ENCODE measurements at regions not wholly inside any gene's neighbourhood (a gene's known extent, or its start where the extent isn't known, plus 50 kb on each side); places are given as distances from the start of the nearest gene placed in this dataset.

GRCh38 chr18:39724652-39725051 lies 2159.1 kb upstream of the CELF4 start:
- Mint-ChIP-seq H3K4me3 (no peak overlapping the region), H3K36me3 (ENCODE audit: low read depth) (no peaks in the 10 kb centered on the region), H3K4me1 (no peaks in the 10 kb centered on the region), H3K27ac (no peak overlapping the region), H3K27me3 (no peaks in the 10 kb centered on the region), H3K9me3 (ENCODE audit: low read depth) (no peaks in the 10 kb centered on the region)
- POLR2A ChIA-PET: no interaction called here
- DNase-seq (no peak), ATAC-seq (no peak)
- CTCF ChIA-PET: no interaction called here
- intact Hi-C loops (cut with DNase I, micrococcal nuclease): no loop called here

- Mint-ChIP-seq H3K27ac (no peak overlapping the region), H3K27me3 (no peaks in the 10 kb centered on the region), H3K4me1 (no peaks in the 10 kb centered on the region), H3K9me3 (ENCODE audit: low read depth) (no peaks in the 10 kb centered on the region), H3K4me3 (no peak overlapping the region), H3K36me3 (ENCODE audit: low read depth) (no peaks in the 10 kb centered on the region)
- DNase-seq: no peak
- intact Hi-C loops (cut with DNase I, micrococcal nuclease): no loop called here
- ChIA-PET CTCF (no interaction called here), POLR2A (no interaction called here)
- ATAC-seq: no peak
Measured at GRCh38 chr18:39721712-39722111, 2156.1 kb upstream of the CELF4 start.

GRCh38 chr18:39713961-39714360 lies 2148.4 kb upstream of the CELF4 start:
- Mint-ChIP-seq H3K27ac (no peak overlapping the region), H3K27me3 (no peaks in the 10 kb centered on the region), H3K9me3 (ENCODE audit: low read depth) (no peaks in the 10 kb centered on the region), H3K4me1 (no peaks in the 10 kb centered on the region), H3K36me3 (ENCODE audit: low read depth) (no peaks in the 10 kb centered on the region), H3K4me3 (no peak overlapping the region)
- intact Hi-C loops (cut with DNase I, micrococcal nuclease): no loop called here
- POLR2A ChIA-PET: no interaction called here
- ATAC-seq: no peak
- CTCF ChIA-PET: no interaction called here
- no peak for DNase-seq

- ATAC-seq (no peak), DNase-seq (no peak)
- Mint-ChIP-seq H3K9me3 (ENCODE audit: low read depth) (no peaks in the 10 kb centered on the region), H3K27ac (no peak overlapping the region), H3K4me3 (no peak overlapping the region), H3K36me3 (ENCODE audit: low read depth) (no peaks in the 10 kb centered on the region), H3K27me3 (no peaks in the 10 kb centered on the region), H3K4me1 (no peaks in the 10 kb centered on the region)
- ChIA-PET CTCF (no interaction called here), POLR2A (no interaction called here)
- intact Hi-C loops (cut with DNase I, micrococcal nuclease): no loop called here
Measured at GRCh38 chr18:39711701-39712100, 2146.1 kb upstream of the CELF4 start.

- no peak overlapping the region for H3K4me3 Mint-ChIP-seq
- ATAC-seq (no peak), DNase-seq (no peak)
- ChIA-PET POLR2A (no interaction called here), CTCF (no interaction called here)
- no peaks in the 10 kb centered on the region for H3K36me3 Mint-ChIP-seq (ENCODE audit: low read depth)
- H3K9me3 Mint-ChIP-seq (ENCODE audit: low read depth): no peaks in the 10 kb centered on the region
- H3K4me1 Mint-ChIP-seq: no peaks in the 10 kb centered on the region
- H3K27me3 Mint-ChIP-seq: no peaks in the 10 kb centered on the region
- intact Hi-C loops (cut with DNase I, micrococcal nuclease): no loop called here
- H3K27ac Mint-ChIP-seq: no peak overlapping the region
Measured at GRCh38 chr18:39705362-39705761, 2139.8 kb upstream of the CELF4 start.

GRCh38 chr18:39702888-39703287 lies 2137.3 kb upstream of the CELF4 start:
- POLR2A ChIA-PET: no interaction called here
- peak overlapping the region; percentile 14 for H3K27ac Mint-ChIP-seq
- ATAC-seq: no peak

GRCh38 chr18:39701839-39702238 lies 2136.2 kb upstream of the CELF4 start:
- Mint-ChIP-seq H3K4me1 (no peaks in the 10 kb centered on the region), H3K36me3 (ENCODE audit: low read depth) (no peaks in the 10 kb centered on the region), H3K27me3 (no peaks in the 10 kb centered on the region), H3K9me3 (ENCODE audit: low read depth) (peaks cover 3% of the 10 kb centered on the region), H3K27ac (no peak overlapping the region), H3K4me3 (no peak overlapping the region)
- ATAC-seq (no peak), DNase-seq (no peak)
- POLR2A ChIA-PET: no interaction called here
- intact Hi-C loops (cut with DNase I, micrococcal nuclease): no loop called here
- CTCF ChIA-PET: no interaction called here

More at GRCh38 chr18:39702888-39703287, 2137.3 kb upstream of the CELF4 start:
- no peak for DNase-seq
- no peaks in the 10 kb centered on the region for H3K36me3 Mint-ChIP-seq (ENCODE audit: low read depth)
- CTCF ChIA-PET: no interaction called here
- H3K4me1 Mint-ChIP-seq: no peaks in the 10 kb centered on the region
- no peak overlapping the region for H3K4me3 Mint-ChIP-seq
- peaks cover 2% of the 10 kb centered on the region for H3K9me3 Mint-ChIP-seq (ENCODE audit: low read depth)
- intact Hi-C loops (cut with DNase I, micrococcal nuclease): no loop called here
- H3K27me3 Mint-ChIP-seq: no peaks in the 10 kb centered on the region

GRCh38 chr18:39701055-39701783 lies 2135.6 kb upstream of the CELF4 start:
- Mint-ChIP-seq H3K4me3 (no peak overlapping the region), H3K4me1 (no peaks in the 10 kb centered on the region), H3K9me3 (ENCODE audit: low read depth) (peaks cover 3% of the 10 kb centered on the region), H3K27ac (no peak overlapping the region), H3K36me3 (ENCODE audit: low read depth) (no peaks in the 10 kb centered on the region), H3K27me3 (no peaks in the 10 kb centered on the region)
- ChIA-PET CTCF (interaction anchor here (0.6 kb wide), 1 partner anchor 1913 kb away, joined by 3 read pairs; no protein-coding TSS in a partner anchor), POLR2A (no interaction called here)
- ATAC-seq (no peak), DNase-seq (no peak)
- intact Hi-C loops (cut with DNase I, micrococcal nuclease): no loop called here

GRCh38 chr18:39699340-39699964 lies 2133.9 kb upstream of the CELF4 start:
- peaks cover 3% of the 10 kb centered on the region for H3K9me3 Mint-ChIP-seq (ENCODE audit: low read depth)
- ChIA-PET CTCF (no interaction called here), POLR2A (no interaction called here)
- H3K27ac Mint-ChIP-seq: no peak overlapping the region
- H3K4me1 Mint-ChIP-seq: no peaks in the 10 kb centered on the region
- H3K4me3 Mint-ChIP-seq: no peak overlapping the region
- intact Hi-C loops (cut with DNase I, micrococcal nuclease): no loop called here
- no peaks in the 10 kb centered on the region for H3K27me3 Mint-ChIP-seq
- DNase-seq (no peak), ATAC-seq (no peak)
- H3K36me3 Mint-ChIP-seq (ENCODE audit: low read depth): no peaks in the 10 kb centered on the region

- Mint-ChIP-seq H3K36me3 (ENCODE audit: low read depth) (no peaks in the 10 kb centered on the region), H3K4me1 (no peaks in the 10 kb centered on the region), H3K27me3 (no peaks in the 10 kb centered on the region), H3K27ac (no peak overlapping the region), H3K9me3 (ENCODE audit: low read depth) (peaks cover 3% of the 10 kb centered on the region), H3K4me3 (no peak overlapping the region)
- DNase-seq (no peak), ATAC-seq (no peak)
- POLR2A ChIA-PET: no interaction called here
- intact Hi-C loops (cut with DNase I, micrococcal nuclease): no loop called here
- CTCF ChIA-PET: no interaction called here
Measured at GRCh38 chr18:39698436-39698835, 2132.8 kb upstream of the CELF4 start.

GRCh38 chr18:39693359-39693758 lies 2127.8 kb upstream of the CELF4 start:
- H3K9me3 Mint-ChIP-seq (ENCODE audit: low read depth): peaks cover 2% of the 10 kb centered on the region
- CTCF ChIA-PET: interaction anchor here (0.7 kb wide), 1 partner anchor 626 kb away, joined by 3 read pairs; no protein-coding TSS in a partner anchor
- intact Hi-C loops (cut with DNase I, micrococcal nuclease): no loop called here
- no peak for DNase-seq
- H3K4me3 Mint-ChIP-seq: no peak overlapping the region
- H3K27me3 Mint-ChIP-seq: no peaks in the 10 kb centered on the region
- H3K27ac Mint-ChIP-seq: no peak overlapping the region
- no peaks in the 10 kb centered on the region for H3K4me1 Mint-ChIP-seq
- ATAC-seq: no peak
- H3K36me3 Mint-ChIP-seq (ENCODE audit: low read depth): no peaks in the 10 kb centered on the region
- POLR2A ChIA-PET: no interaction called here

- Mint-ChIP-seq H3K4me3 (no peak overlapping the region), H3K27ac (no peak overlapping the region), H3K27me3 (no peaks in the 10 kb centered on the region), H3K9me3 (ENCODE audit: low read depth) (no peaks in the 10 kb centered on the region), H3K36me3 (ENCODE audit: low read depth) (no peaks in the 10 kb centered on the region), H3K4me1 (no peaks in the 10 kb centered on the region)
- ChIA-PET POLR2A (no interaction called here), CTCF (no interaction called here)
- intact Hi-C loops (cut with DNase I, micrococcal nuclease): no loop called here
- DNase-seq (no peak), ATAC-seq (no peak)
Measured at GRCh38 chr18:39692367-39693015, 2126.9 kb upstream of the CELF4 start.

All from activated CD4-positive, alpha-beta T cell treated with anti-CD3 and anti-CD28 coated beads for 36 hours (primary cell).